HL-60 (cell line): ENCODE measurements at regions not wholly inside any gene's neighbourhood (a gene's known extent, or its start where the extent isn't known, plus 50 kb on each side); places are given as distances from the start of the nearest gene placed in this dataset.

Experiments used
- DNase-seq, 2 experiments: peaks; one replicate each; pipeline ENCODE4 v3.0.0-alpha.2; 2010 to 2020; ENCODE audit warnings: low read depth in 1 of 2, low spot score in 1 of 2
- H3K27ac ChIP-seq: fragments of 250-450 bp; sonication (Bioruptor Pico); replicated peaks from 2 replicates; pipeline ENCODE4 v1.5.1; 2020; ENCODE audit warnings: mild to moderate bottlenecking, moderate library complexity
- H3K27me3 ChIP-seq: fragments of 250-450 bp; sonication (Bioruptor Pico); 2 replicates; pipeline ENCODE4 v1.5.1; 2021; ENCODE audit warnings: mild to moderate bottlenecking, moderate library complexity; ENCODE audit not compliant: insufficient read depth, poor library complexity, severe bottlenecking
- H3K4me3 ChIP-seq: replicated peaks from 2 replicates; pipeline ENCODE4 v1.5.1; 2011; ENCODE audit warnings: mild to moderate bottlenecking, control low read depth, low read length; ENCODE audit not compliant: insufficient read depth
- GABPA ChIP-seq: IDR thresholded peaks from 2 replicates; pipeline ENCODE4 v1.6.1; 2012; ENCODE audit warnings: low read depth
- POLR2AphosphoS5 ChIP-seq: IDR thresholded peaks from 2 replicates; pipeline ENCODE4 v1.6.1; 2012; ENCODE audit warnings: low read depth
- SPI1 ChIP-seq: IDR thresholded peaks from 2 replicates; pipeline ENCODE4 v1.6.1; 2012; ENCODE audit warnings: low read depth, mild to moderate bottlenecking, borderline replicate concordance
- TF ChIP-seq, protein P1 (sequence below): IDR thresholded peaks from 2 replicates; pipeline ENCODE4 v1.6.1; 2012; ENCODE audit warnings: low read depth; ENCODE audit not compliant: insufficient replicate concordance
- TF ChIP-seq, protein P2 (sequence below): IDR thresholded peaks from one replicate; pipeline ENCODE4 v1.5.1; 2011; ENCODE audit warnings: low read length, control low read depth, inconsistent platforms; ENCODE audit not compliant: insufficient read depth

DNA sequence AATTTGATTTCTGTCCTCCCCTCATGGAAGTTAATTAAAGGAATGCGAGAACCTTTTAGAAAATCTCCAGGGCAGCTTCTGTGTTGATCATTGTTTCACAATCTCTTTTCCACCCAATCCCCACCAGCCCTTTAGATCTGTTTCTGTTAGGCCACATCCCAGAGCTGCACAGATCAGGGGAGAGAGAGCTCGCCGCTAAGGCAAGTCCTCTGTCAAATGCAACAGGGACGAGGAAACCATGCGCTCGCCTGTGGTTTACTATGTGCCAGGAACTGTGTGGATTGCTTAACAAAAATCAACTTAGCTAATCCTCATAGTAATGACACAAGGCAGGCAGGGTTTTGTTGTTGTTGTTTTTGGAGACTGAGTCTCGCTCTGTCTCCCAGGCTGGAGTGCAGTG is 115.4 kb downstream of the SALL1 start:
- TF ChIP-seq GABPA (no peak), POLR2AphosphoS5 (no peak), SPI1 (no peak)
- TF ChIP-seq, protein P1, sequence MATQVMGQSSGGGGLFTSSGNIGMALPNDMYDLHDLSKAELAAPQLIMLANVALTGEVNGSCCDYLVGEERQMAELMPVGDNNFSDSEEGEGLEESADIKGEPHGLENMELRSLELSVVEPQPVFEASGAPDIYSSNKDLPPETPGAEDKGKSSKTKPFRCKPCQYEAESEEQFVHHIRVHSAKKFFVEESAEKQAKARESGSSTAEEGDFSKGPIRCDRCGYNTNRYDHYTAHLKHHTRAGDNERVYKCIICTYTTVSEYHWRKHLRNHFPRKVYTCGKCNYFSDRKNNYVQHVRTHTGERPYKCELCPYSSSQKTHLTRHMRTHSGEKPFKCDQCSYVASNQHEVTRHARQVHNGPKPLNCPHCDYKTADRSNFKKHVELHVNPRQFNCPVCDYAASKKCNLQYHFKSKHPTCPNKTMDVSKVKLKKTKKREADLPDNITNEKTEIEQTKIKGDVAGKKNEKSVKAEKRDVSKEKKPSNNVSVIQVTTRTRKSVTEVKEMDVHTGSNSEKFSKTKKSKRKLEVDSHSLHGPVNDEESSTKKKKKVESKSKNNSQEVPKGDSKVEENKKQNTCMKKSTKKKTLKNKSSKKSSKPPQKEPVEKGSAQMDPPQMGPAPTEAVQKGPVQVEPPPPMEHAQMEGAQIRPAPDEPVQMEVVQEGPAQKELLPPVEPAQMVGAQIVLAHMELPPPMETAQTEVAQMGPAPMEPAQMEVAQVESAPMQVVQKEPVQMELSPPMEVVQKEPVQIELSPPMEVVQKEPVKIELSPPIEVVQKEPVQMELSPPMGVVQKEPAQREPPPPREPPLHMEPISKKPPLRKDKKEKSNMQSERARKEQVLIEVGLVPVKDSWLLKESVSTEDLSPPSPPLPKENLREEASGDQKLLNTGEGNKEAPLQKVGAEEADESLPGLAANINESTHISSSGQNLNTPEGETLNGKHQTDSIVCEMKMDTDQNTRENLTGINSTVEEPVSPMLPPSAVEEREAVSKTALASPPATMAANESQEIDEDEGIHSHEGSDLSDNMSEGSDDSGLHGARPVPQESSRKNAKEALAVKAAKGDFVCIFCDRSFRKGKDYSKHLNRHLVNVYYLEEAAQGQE: no peak
- TF ChIP-seq, protein P2, sequence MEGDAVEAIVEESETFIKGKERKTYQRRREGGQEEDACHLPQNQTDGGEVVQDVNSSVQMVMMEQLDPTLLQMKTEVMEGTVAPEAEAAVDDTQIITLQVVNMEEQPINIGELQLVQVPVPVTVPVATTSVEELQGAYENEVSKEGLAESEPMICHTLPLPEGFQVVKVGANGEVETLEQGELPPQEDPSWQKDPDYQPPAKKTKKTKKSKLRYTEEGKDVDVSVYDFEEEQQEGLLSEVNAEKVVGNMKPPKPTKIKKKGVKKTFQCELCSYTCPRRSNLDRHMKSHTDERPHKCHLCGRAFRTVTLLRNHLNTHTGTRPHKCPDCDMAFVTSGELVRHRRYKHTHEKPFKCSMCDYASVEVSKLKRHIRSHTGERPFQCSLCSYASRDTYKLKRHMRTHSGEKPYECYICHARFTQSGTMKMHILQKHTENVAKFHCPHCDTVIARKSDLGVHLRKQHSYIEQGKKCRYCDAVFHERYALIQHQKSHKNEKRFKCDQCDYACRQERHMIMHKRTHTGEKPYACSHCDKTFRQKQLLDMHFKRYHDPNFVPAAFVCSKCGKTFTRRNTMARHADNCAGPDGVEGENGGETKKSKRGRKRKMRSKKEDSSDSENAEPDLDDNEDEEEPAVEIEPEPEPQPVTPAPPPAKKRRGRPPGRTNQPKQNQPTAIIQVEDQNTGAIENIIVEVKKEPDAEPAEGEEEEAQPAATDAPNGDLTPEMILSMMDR: no peak
- H3K27ac ChIP-seq: no peak overlapping the region
- H3K4me3 ChIP-seq: no peak overlapping the region
- peaks cover 3% of the 10 kb centered on the region for H3K27me3 ChIP-seq
- DNase-seq: no peak

DNA sequence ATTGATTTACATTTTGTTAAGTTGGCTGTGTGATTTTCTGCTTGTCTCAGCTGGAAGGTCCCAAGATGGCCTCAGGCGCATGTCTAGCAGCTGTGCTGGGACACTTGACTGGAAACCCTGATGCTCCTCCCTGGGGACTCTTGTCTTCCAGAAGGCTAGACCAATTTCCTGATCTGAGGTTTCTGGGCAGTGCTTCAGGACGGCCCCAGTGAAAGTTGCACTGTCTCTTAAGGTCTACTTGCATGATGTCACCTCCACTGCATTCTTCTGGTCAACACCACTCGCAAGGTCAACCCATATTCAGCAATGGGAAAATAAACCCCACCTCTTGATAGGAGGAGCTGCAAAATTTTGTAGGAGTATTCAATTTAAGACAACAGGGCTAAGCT is 116.0 kb downstream of the SALL1 start:
- Histone ChIP-seq H3K27me3 (peaks cover 3% of the 10 kb centered on the region), H3K27ac (no peak overlapping the region), H3K4me3 (no peak overlapping the region)
- no peak for TF ChIP-seq GABPA
- TF ChIP-seq, protein P2: no peak
- no peak for TF ChIP-seq POLR2AphosphoS5
- TF ChIP-seq SPI1: no peak
- no peak for DNase-seq

DNA sequence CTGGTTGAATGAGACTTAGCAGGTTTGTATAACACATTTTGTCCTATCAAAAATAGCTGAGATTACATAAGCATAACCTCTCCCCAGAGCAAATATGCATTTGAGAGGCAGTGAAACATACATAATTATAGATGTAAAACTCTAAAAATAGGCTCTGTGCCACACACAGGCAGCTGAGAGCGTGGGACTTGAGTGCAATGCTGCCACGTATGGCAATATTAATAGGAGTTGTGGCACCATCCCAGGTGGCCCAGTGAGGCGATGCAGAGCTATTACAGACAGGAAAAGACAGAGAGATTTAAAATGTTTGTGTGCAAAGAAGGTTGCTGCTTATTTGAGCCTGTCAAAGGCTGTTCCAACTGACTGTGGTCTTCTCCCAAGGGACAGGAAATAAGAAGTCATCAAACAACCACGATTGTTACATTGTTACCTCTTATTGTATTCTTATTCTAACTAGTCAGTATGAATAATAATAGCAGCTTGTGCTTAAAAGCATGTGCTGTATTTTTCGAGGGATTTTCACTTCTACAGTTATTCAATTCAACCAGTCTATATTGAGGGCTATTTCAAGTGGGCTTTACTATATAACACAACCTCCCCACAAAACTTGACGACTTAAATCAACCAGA is 116.5 kb downstream of the SALL1 start:
- H3K27me3 ChIP-seq: peaks cover 3% of the 10 kb centered on the region
- TF ChIP-seq POLR2AphosphoS5 (no peak), GABPA (no peak), SPI1 (no peak)
- TF ChIP-seq, protein P1: no peak
- TF ChIP-seq, protein P2: no peak
- DNase-seq: no peak
- no peak overlapping the region for H3K4me3 ChIP-seq
- H3K27ac ChIP-seq: no peak overlapping the region

DNA sequence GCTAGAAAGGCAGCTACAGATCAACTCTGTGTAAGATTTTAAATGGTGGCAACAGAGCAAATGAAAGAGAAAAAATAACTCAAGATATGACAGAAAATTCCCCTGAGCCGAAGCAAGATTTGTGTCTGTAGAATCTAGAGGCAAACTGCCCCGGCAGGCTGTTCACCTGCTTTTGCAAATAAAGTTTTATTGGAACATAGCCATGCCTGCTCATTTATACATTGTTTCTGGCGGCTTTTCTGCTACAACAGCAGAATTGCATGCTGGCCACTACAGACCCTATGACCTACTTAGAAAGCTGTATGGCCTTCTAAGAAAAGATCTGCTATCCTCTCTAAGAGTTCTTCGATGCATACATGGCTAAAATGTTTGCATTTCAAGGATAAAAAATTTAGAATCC is 119.5 kb downstream of the SALL1 start:
- H3K27me3 ChIP-seq: peaks cover 3% of the 10 kb centered on the region
- no peak overlapping the region for H3K27ac ChIP-seq
- H3K4me3 ChIP-seq: no peak overlapping the region
- no peak for TF ChIP-seq GABPA
- no peak for TF ChIP-seq POLR2AphosphoS5
- no peak for DNase-seq
